ENCODE measurements at regions not wholly inside any gene's neighbourhood (a gene's known extent, or its start where the extent isn't known, plus 50 kb on each side); places are given as distances from the start of the nearest gene placed in this dataset.

GRCh38 chr21:43362321-43362791 is 64.6 kb downstream of the SIK1 start:
- TF ChIP-seq, protein P1, sequence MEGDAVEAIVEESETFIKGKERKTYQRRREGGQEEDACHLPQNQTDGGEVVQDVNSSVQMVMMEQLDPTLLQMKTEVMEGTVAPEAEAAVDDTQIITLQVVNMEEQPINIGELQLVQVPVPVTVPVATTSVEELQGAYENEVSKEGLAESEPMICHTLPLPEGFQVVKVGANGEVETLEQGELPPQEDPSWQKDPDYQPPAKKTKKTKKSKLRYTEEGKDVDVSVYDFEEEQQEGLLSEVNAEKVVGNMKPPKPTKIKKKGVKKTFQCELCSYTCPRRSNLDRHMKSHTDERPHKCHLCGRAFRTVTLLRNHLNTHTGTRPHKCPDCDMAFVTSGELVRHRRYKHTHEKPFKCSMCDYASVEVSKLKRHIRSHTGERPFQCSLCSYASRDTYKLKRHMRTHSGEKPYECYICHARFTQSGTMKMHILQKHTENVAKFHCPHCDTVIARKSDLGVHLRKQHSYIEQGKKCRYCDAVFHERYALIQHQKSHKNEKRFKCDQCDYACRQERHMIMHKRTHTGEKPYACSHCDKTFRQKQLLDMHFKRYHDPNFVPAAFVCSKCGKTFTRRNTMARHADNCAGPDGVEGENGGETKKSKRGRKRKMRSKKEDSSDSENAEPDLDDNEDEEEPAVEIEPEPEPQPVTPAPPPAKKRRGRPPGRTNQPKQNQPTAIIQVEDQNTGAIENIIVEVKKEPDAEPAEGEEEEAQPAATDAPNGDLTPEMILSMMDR (IDR thresholded peaks at IDR 0.05; ENCODE audit: extremely low read depth in 1 of 2, insufficient read depth in 1 of 2, low read depth in 1 of 2, low read length in 2 of 2), result no peak
- no peak for TF ChIP-seq POLR2A (IDR thresholded peaks at IDR 0.05; ENCODE audit: low read depth, low read length)
